ENCODE measurements at regions not wholly inside any gene's neighbourhood (a gene's known extent, or its start where the extent isn't known, plus 50 kb on each side); places are given as distances from the start of the nearest gene placed in this dataset.

DNA sequence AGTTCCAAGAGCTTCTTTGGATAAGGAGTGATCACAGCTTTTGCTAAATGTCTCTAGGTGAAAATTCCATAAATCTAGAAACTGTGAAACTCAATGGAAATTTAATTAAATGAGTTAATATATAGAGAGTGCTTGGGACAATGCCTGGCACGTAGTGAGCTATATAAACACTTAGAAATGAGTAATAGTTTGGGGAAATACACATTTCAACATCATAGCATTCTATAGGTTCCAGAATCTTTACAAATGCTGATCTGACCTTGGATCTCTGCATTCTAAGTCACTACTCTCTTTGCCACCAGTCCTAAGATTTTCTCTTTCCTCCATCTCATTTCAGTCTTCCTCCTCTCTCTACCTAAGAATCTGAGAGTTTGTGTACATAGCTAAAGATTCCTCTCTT is 175.6 kb downstream of the SOX9 start:
- no peaks in the 10 kb centered on the region for H3K4me1 ChIP-seq (ENCODE audit: control insufficient read depth, extremely low read depth, insufficient read depth, low read length)
- no peaks in the 10 kb centered on the region for H4K20me1 ChIP-seq (replicated peaks; ENCODE audit: control insufficient read depth, extremely low read depth, insufficient read depth, low read length)
- dilution Hi-C loops (cut with MboI; ENCODE audit: extremely low pct_ligation_motif_present, low sequenced_read_pairs) (no loop called here), intact Hi-C loops (cut with micrococcal nuclease) (no loop called here)
- no peak overlapping the region for H3K27ac ChIP-seq (ENCODE audit: insufficient read depth, low read depth, low read length)
- no peak for FAIRE-seq
- BruUV-seq (replicated peaks) = no TSS peak
- ChIA-PET CTCF (interaction anchor here (1.2 kb wide), 1 partner anchor 21 kb away, joined by 3 read pairs; no protein-coding TSS in a partner anchor), POLR2A (no interaction called here)
- H3K9me1 ChIP-seq (replicated peaks; ENCODE audit: control insufficient read depth, extremely low read depth, insufficient read depth, low read length) = no peaks in the 10 kb centered on the region
- TF ChIP-seq GATA2 (IDR thresholded peaks at IDR 0.05; ENCODE audit: insufficient read depth, insufficient read length, low read depth, low read length) = no peak
- TF ChIP-seq POLR2A (IDR thresholded peaks at IDR 0.05; ENCODE audit: low read depth, low read length) = no peak
- TF ChIP-seq FOS (IDR thresholded peaks at IDR 0.05; ENCODE audit: borderline replicate concordance, insufficient read depth, low read length) = no peak
- no peak for TF ChIP-seq CTCF (IDR thresholded peaks at IDR 0.05; ENCODE audit: extremely low read depth in 1 of 2, insufficient read depth in 1 of 2, low read depth in 1 of 2, low read length in 2 of 2)
- TF ChIP-seq, protein P1, sequence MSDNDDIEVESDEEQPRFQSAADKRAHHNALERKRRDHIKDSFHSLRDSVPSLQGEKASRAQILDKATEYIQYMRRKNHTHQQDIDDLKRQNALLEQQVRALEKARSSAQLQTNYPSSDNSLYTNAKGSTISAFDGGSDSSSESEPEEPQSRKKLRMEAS (IDR thresholded peaks at IDR 0.05; ENCODE audit: insufficient read depth, insufficient read length) = no peak
- TF ChIP-seq MYC (IDR thresholded peaks at IDR 0.05; ENCODE audit: low read depth, low read length) = no peak
- TF ChIP-seq POLR2AphosphoS5 (IDR thresholded peaks at IDR 0.05; ENCODE audit: insufficient read depth, low read depth, low read length) = no peak
- no peak for TF ChIP-seq EZH2 (IDR thresholded peaks at IDR 0.05; ENCODE audit: borderline replicate concordance, low read depth, low read length, severe bottlenecking)
- no peak for TF ChIP-seq JUN (IDR thresholded peaks at IDR 0.05; ENCODE audit: borderline replicate concordance, insufficient read depth, insufficient read length, low read depth)
- H3K4me3 ChIP-seq (replicated peaks in 1 of 3; ENCODE audit: insufficient read depth in 1 of 3, low read depth in 1 of 3, low read length in 3 of 3) = no peak overlapping the region
- no peaks in the 10 kb centered on the region for H3K79me2 ChIP-seq (ENCODE audit: control insufficient read depth, insufficient read depth, low read length)
- H3K9me3 ChIP-seq (replicated peaks; ENCODE audit: control insufficient read depth, insufficient read depth, low read length) = peaks cover 6% of the 10 kb centered on the region
- H3K27me3 ChIP-seq (ENCODE audit: control insufficient read depth in 2 of 2, insufficient read depth in 2 of 2, low read length in 2 of 2) = no peaks in the 10 kb centered on the region
- no peak overlapping the region for H3K9ac ChIP-seq (replicated peaks; ENCODE audit: extremely low read depth, insufficient read depth, low read length)
- no peak for DNase-seq (ENCODE audit: low read depth, low spot score)
- H2AFZ ChIP-seq (ENCODE audit: low read depth, low read length) = no peak overlapping the region
- no peaks in the 10 kb centered on the region for H3K36me3 ChIP-seq (ENCODE audit: control insufficient read depth in 2 of 2, extremely low read depth in 1 of 2, insufficient read depth in 2 of 2, low read length in 2 of 2)
- no peak overlapping the region for H3K4me2 ChIP-seq (ENCODE audit: insufficient read depth, low read length)
